HCT116 (cell line): ENCODE measurements at regions not wholly inside any gene's neighbourhood (a gene's known extent, or its start where the extent isn't known, plus 50 kb on each side); places are given as distances from the start of the nearest gene placed in this dataset.

ENCODE experiments used
- EZH2 ChIP-seq: fragments of 200-600 bp; sonication (generic); IDR thresholded peaks from 2 replicates; pipeline ENCODE4 v1.6.1; 2017; ENCODE audit warnings: antibody characterized with exemption, mixed run types
- JUND ChIP-seq: IDR thresholded peaks from 2 replicates; pipeline ENCODE4 v1.6.1; 2012
- POLR2A ChIP-seq: IDR thresholded peaks from 2 replicates; pipeline ENCODE4 v1.7.0; 2011; ENCODE audit warnings: borderline replicate concordance; ENCODE audit not compliant: insufficient read depth, insufficient read length; ENCODE audit errors: extremely low read depth
- POLR2AphosphoS5 ChIP-seq: IDR thresholded peaks from 2 replicates; pipeline ENCODE4 v1.6.1; 2011; ENCODE audit warnings: mild to moderate bottlenecking, low read depth, low read length, moderate library complexity
- TF ChIP-seq, protein P1 (sequence below), 3 experiments: fragments of 200-600 bp in 1 of 3; sonication (generic) in 1 of 3; IDR thresholded peaks in 2 of 3; conservative IDR thresholded peaks in 1 of 3; 2 replicates each; pipeline ENCODE4 v1.5.1; 2012 to 2017; ENCODE audit warnings: low read depth in 2 of 3, low read length in 2 of 3, antibody characterized with exemption in 1 of 3, borderline replicate concordance in 1 of 3, control low read depth in 1 of 3, mild to moderate bottlenecking in 1 of 3, mixed read lengths in 1 of 3, mixed run types in 1 of 3, moderate library complexity in 1 of 3; ENCODE audit not compliant: insufficient read depth in 1 of 3
- TF ChIP-seq, protein P2 (sequence below): IDR thresholded peaks from 2 replicates; pipeline ENCODE4 v1.6.1; 2012; ENCODE audit warnings: low read depth

- TF ChIP-seq EZH2 (no peak), POLR2AphosphoS5 (no peak), JUND (no peak), POLR2A (no peak)
- TF ChIP-seq, protein P1, sequence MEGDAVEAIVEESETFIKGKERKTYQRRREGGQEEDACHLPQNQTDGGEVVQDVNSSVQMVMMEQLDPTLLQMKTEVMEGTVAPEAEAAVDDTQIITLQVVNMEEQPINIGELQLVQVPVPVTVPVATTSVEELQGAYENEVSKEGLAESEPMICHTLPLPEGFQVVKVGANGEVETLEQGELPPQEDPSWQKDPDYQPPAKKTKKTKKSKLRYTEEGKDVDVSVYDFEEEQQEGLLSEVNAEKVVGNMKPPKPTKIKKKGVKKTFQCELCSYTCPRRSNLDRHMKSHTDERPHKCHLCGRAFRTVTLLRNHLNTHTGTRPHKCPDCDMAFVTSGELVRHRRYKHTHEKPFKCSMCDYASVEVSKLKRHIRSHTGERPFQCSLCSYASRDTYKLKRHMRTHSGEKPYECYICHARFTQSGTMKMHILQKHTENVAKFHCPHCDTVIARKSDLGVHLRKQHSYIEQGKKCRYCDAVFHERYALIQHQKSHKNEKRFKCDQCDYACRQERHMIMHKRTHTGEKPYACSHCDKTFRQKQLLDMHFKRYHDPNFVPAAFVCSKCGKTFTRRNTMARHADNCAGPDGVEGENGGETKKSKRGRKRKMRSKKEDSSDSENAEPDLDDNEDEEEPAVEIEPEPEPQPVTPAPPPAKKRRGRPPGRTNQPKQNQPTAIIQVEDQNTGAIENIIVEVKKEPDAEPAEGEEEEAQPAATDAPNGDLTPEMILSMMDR (IDR thresholded peaks at IDR 0.05 in 2 of 3, conservative IDR thresholded peaks at IDR 0.05 in 1 of 3; ENCODE audit: borderline replicate concordance in 1 of 3, insufficient read depth in 1 of 3, low read depth in 2 of 3, low read length in 2 of 3) = no peak
- TF ChIP-seq, protein P2, sequence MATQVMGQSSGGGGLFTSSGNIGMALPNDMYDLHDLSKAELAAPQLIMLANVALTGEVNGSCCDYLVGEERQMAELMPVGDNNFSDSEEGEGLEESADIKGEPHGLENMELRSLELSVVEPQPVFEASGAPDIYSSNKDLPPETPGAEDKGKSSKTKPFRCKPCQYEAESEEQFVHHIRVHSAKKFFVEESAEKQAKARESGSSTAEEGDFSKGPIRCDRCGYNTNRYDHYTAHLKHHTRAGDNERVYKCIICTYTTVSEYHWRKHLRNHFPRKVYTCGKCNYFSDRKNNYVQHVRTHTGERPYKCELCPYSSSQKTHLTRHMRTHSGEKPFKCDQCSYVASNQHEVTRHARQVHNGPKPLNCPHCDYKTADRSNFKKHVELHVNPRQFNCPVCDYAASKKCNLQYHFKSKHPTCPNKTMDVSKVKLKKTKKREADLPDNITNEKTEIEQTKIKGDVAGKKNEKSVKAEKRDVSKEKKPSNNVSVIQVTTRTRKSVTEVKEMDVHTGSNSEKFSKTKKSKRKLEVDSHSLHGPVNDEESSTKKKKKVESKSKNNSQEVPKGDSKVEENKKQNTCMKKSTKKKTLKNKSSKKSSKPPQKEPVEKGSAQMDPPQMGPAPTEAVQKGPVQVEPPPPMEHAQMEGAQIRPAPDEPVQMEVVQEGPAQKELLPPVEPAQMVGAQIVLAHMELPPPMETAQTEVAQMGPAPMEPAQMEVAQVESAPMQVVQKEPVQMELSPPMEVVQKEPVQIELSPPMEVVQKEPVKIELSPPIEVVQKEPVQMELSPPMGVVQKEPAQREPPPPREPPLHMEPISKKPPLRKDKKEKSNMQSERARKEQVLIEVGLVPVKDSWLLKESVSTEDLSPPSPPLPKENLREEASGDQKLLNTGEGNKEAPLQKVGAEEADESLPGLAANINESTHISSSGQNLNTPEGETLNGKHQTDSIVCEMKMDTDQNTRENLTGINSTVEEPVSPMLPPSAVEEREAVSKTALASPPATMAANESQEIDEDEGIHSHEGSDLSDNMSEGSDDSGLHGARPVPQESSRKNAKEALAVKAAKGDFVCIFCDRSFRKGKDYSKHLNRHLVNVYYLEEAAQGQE = no peak
Observed at GRCh38 chr12:86985298-86985697, 729.1 kb upstream of the MGAT4C start.
